Type B pancreatic cell (in vitro differentiated cells): ENCODE measurements at regions not wholly inside any gene's neighbourhood (a gene's known extent, or its start where the extent isn't known, plus 50 kb on each side); places are given as distances from the start of the nearest gene placed in this dataset.

ENCODE experiments used
- DNase-seq: peaks from one replicate; pipeline ENCODE4 v3.0.0; 2021; ENCODE audit warnings: mixed read lengths; ENCODE audit not compliant: unreplicated experiment; ENCODE audit errors: extremely low spot score
- H3K27ac Mint-ChIP-seq: 2 replicates; pipeline ENCODE4 v1.8.0; 2021; ENCODE audit warnings: mild to moderate bottlenecking, mixed read lengths
- H3K27me3 Mint-ChIP-seq: 2 replicates; pipeline ENCODE4 v1.8.0; 2021; ENCODE audit warnings: mixed read lengths
- H3K36me3 Mint-ChIP-seq: 2 replicates; pipeline ENCODE4 v1.8.0; 2021; ENCODE audit warnings: mixed read lengths
- H3K4me1 Mint-ChIP-seq: one replicate; pipeline ENCODE4 v1.8.0; 2021; ENCODE audit warnings: mixed read lengths; ENCODE audit not compliant: unreplicated experiment
- H3K4me3 Mint-ChIP-seq: 2 replicates; pipeline ENCODE4 v1.8.0; 2021; ENCODE audit warnings: mild to moderate bottlenecking, mixed read lengths
- H3K9me3 Mint-ChIP-seq: 2 replicates; pipeline ENCODE4 v1.8.0; 2021; ENCODE audit warnings: mixed read lengths
- CTCF ChIP-seq: fragments of 200-600 bp; sonication (generic); conservative IDR thresholded peaks from 2 replicates; pipeline ENCODE4 v1.5.0; 2021; ENCODE audit warnings: antibody characterized with exemption, mild to moderate bottlenecking

- Mint-ChIP-seq H3K4me3 (peak overlapping the region; percentile 28), H3K27me3 (no peaks in the 10 kb centered on the region), H3K27ac (peak overlapping the region; percentile 82), H3K4me1 (peaks cover 8% of the 10 kb centered on the region), H3K9me3 (peaks cover 6% of the 10 kb centered on the region), H3K36me3 (no peaks in the 10 kb centered on the region)
- no peak for DNase-seq
- TF ChIP-seq CTCF = no peak
These were observed 592.1 kb downstream of the TLE1 start for GRCh38 chr9:81097131-81097847.

DNA sequence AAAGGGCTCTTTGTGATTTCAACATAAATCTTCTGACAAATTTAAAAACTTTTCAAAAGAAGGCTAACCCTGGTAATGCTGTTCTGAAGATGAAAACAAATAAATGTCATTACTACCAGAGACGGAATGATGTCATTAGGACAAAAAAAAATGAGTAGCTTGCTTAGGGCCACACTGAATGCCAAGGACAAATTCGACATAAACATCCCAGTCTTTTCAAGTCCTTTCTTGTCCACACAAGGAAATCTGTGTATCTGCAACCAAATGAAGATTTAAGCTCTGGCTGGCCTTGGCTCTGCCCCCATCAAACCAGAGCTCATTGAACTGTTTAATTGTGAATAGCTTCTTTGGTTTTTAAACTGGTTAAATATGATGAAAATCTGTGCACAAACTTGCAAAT is 592.7 kb downstream of the TLE1 start:
- H3K36me3 Mint-ChIP-seq = no peaks in the 10 kb centered on the region
- peaks cover 6% of the 10 kb centered on the region for H3K9me3 Mint-ChIP-seq
- TF ChIP-seq CTCF = no peak
- H3K27me3 Mint-ChIP-seq = no peaks in the 10 kb centered on the region
- no peak for DNase-seq
- H3K4me3 Mint-ChIP-seq = no peak overlapping the region
- H3K27ac Mint-ChIP-seq = peak overlapping the region; percentile 82
- H3K4me1 Mint-ChIP-seq = peaks cover 8% of the 10 kb centered on the region

DNA sequence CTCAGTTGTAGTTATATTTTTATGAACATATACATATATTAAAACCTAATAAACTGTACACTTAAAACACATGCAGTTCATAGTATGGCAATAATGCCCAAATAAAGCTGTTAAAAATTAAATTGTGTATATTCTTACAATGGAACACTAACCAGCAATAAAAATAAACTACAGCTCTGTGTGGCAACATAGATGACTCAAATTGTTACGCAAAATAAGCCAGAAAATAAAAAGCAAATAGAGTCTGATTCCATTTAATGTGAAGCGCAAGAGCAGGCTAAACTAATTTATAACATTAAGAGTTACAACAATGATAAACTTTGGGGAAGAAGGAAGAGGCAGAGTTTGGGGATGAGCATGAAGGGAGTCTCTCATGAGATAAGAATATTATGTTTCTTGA is 597.3 kb downstream of the TLE1 start:
- TF ChIP-seq CTCF = no peak
- H3K4me1 Mint-ChIP-seq = peaks cover 3% of the 10 kb centered on the region
- peaks cover 6% of the 10 kb centered on the region for H3K9me3 Mint-ChIP-seq
- H3K27ac Mint-ChIP-seq = no peak overlapping the region
- H3K36me3 Mint-ChIP-seq = no peaks in the 10 kb centered on the region
- no peaks in the 10 kb centered on the region for H3K27me3 Mint-ChIP-seq
- DNase-seq = no peak
- no peak overlapping the region for H3K4me3 Mint-ChIP-seq

DNA sequence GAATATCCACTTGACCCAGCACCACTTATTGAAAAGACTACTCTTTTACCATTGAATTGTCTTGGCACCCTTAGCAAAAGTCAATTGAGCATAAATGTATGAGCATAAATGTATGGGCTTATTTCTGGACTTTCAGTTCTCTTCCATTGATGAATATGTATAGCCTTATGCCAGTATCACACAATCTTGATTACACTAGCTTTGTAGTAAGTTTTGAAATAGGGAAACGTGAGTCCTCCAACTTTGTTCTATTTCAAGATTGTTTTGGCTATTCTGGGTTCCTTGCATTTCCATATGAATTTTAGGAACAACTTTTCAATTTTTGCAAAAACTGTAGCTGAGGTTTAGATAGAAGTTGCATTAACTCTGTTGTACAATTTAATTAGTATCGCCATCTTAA is 601.0 kb downstream of the TLE1 start:
- no peak for TF ChIP-seq CTCF
- Mint-ChIP-seq H3K4me3 (no peak overlapping the region), H3K27ac (no peak overlapping the region), H3K4me1 (peaks cover 13% of the 10 kb centered on the region), H3K9me3 (peaks cover 3% of the 10 kb centered on the region), H3K27me3 (no peaks in the 10 kb centered on the region), H3K36me3 (no peaks in the 10 kb centered on the region)
- no peak for DNase-seq

- Mint-ChIP-seq H3K4me3 (no peak overlapping the region), H3K27ac (no peak overlapping the region), H3K9me3 (no peaks in the 10 kb centered on the region), H3K36me3 (no peaks in the 10 kb centered on the region), H3K4me1 (peaks cover 18% of the 10 kb centered on the region), H3K27me3 (peaks cover 6% of the 10 kb centered on the region)
- no peak for TF ChIP-seq CTCF
- DNase-seq = no peak
These were observed 602.9 kb downstream of the TLE1 start for GRCh38 chr9:81086416-81086815.
